H1 (cell line): ENCODE measurements at regions not wholly inside any gene's neighbourhood (a gene's known extent, or its start where the extent isn't known, plus 50 kb on each side); places are given as distances from the start of the nearest gene placed in this dataset.

Source experiments
- CTCF ChIA-PET: fragments of 300-600 bp; sonication (Branson Sonifier 250); formaldehyde crosslinking; loops from one replicate; lab custom pipeline; 2021; ENCODE audit not compliant: partially characterized antibody; lab: Charles Lee
- POLR2A ChIA-PET: fragments of 300-600 bp; sonication (Branson Sonifier 250); formaldehyde crosslinking; loops from one replicate; lab custom pipeline; 2021; ENCODE audit warnings: inconsistent platforms; ENCODE audit not compliant: partially characterized antibody; lab: Charles Lee
- DNase-seq, 2 experiments: peaks; one replicate each; pipeline versions ENCODE4 v3.0.0 to v3.0.0-alpha.2; 2010 to 2022; ENCODE audit warnings: low spot score in 2 of 2, low read depth in 1 of 2, mixed read lengths in 1 of 2
- FAIRE-seq: peaks from 2 replicates; lab custom pipeline; 2011; peaks lifted over from hg19 to GRCh38; lab: Jason Lieb, UNC
- H2AFZ ChIP-seq: 2 replicates; pipeline ENCODE4 v1.8.1; 2012; ENCODE audit warnings: low read length, inconsistent platforms
- H2AK5ac ChIP-seq: 2 replicates; pipeline ENCODE4 v1.6.1; 2013; ENCODE audit warnings: low read depth, low read length
- H2BK120ac ChIP-seq: replicated peaks from 2 replicates; pipeline ENCODE3; 2013; ENCODE audit warnings: low read depth, low read length, inconsistent platforms
- H2BK12ac ChIP-seq: 2 replicates; pipeline ENCODE4 v1.6.1; 2013; ENCODE audit warnings: low read depth, low read length
- H2BK15ac ChIP-seq: 2 replicates; pipeline ENCODE4 v1.6.1; 2013; ENCODE audit warnings: low read length
- H2BK20ac ChIP-seq: 2 replicates; pipeline ENCODE4 v1.6.1; 2013; ENCODE audit warnings: low read length
- H2BK5ac ChIP-seq: 2 replicates; pipeline ENCODE4 v1.6.1; 2013; ENCODE audit warnings: low read depth, low read length
- H3K14ac ChIP-seq: 2 replicates; pipeline ENCODE4 v1.6.1; 2013; ENCODE audit warnings: inconsistent platforms; ENCODE audit not compliant: insufficient read length
- H3K18ac ChIP-seq: 2 replicates; pipeline ENCODE4 v1.6.1; 2013; ENCODE audit warnings: low read length; ENCODE audit errors: extremely low read depth
- H3K23ac ChIP-seq: 2 replicates; pipeline ENCODE4 v1.6.1; 2013; ENCODE audit warnings: inconsistent platforms; ENCODE audit not compliant: insufficient read length
- H3K23me2 ChIP-seq: 2 replicates; pipeline ENCODE4 v1.6.1; 2013; ENCODE audit warnings: low read depth, low read length
- H3K27ac ChIP-seq: 2 replicates; pipeline ENCODE4 v1.6.1; 2011; ENCODE audit warnings: low read depth, low read length, inconsistent platforms
- H3K27me3 ChIP-seq, 4 experiments: replicated peaks in 1 of 4; 1 replicate in 1 of 4; 2 replicates in 3 of 4; pipeline versions ENCODE4 v1.6.1 to v1.8.1; 2011 to 2013; ENCODE audit warnings: low read length in 3 of 4, mild to moderate bottlenecking in 3 of 4, inconsistent platforms in 2 of 4, mixed read lengths in 2 of 4, moderate library complexity in 1 of 4; ENCODE audit not compliant: control insufficient read depth in 3 of 4, insufficient read depth in 3 of 4; ENCODE audit errors: extremely low read depth in 1 of 4
- H3K36me3 ChIP-seq, 4 experiments: 2 replicates each; pipeline versions ENCODE4 v1.6.1 to v1.8.1; 2011 to 2013; ENCODE audit warnings: mild to moderate bottlenecking in 4 of 4, low read length in 3 of 4, moderate library complexity in 2 of 4, control low read depth in 1 of 4, inconsistent platforms in 1 of 4; ENCODE audit not compliant: insufficient read depth in 4 of 4, control insufficient read depth in 2 of 4
- H3K4ac ChIP-seq: replicated peaks from 2 replicates; pipeline ENCODE3; 2013; ENCODE audit warnings: low read length, low read depth, mixed read lengths, inconsistent platforms; ENCODE audit not compliant: insufficient read length
- H3K4me1 ChIP-seq, 4 experiments: replicated peaks in 1 of 4; 1 replicate in 1 of 4; 2 replicates in 3 of 4; pipeline versions ENCODE4 v1.6.1 to v1.8.1; 2011 to 2013; ENCODE audit warnings: low read length in 3 of 4, inconsistent platforms in 2 of 4, mixed read lengths in 1 of 4; ENCODE audit not compliant: insufficient read depth in 4 of 4, control insufficient read depth in 3 of 4
- H3K4me2 ChIP-seq, 2 experiments: 2 replicates each; pipeline versions ENCODE4 v1.6.1 to v1.8.1; 2011 to 2013; ENCODE audit warnings: low read depth in 2 of 2, low read length in 2 of 2, control low read depth in 1 of 2, inconsistent platforms in 1 of 2, mild to moderate bottlenecking in 1 of 2; ENCODE audit not compliant: insufficient read depth in 1 of 2
- H3K4me3 ChIP-seq, 4 experiments: fragments of 200-600, 300-600 bp in 1 of 4; sonication (generic), shearing (Covaris generic), sonication (Bioruptor Twin) in 1 of 4; 2 replicates each; pipeline versions ENCODE4 v1.5.1 to v1.8.1; 2011 to 2016; ENCODE audit warnings: low read length in 4 of 4, low read depth in 3 of 4, control low read depth in 2 of 4, inconsistent platforms in 2 of 4, mild to moderate bottlenecking in 2 of 4, mixed read lengths in 1 of 4, moderate library complexity in 1 of 4; ENCODE audit not compliant: insufficient read depth in 2 of 4; ENCODE audit errors: extremely low read depth in 1 of 4
- H3K56ac ChIP-seq: replicated peaks from 2 replicates; pipeline ENCODE3; 2013; ENCODE audit warnings: low read depth, mild to moderate bottlenecking, mixed read lengths, low read length, inconsistent platforms; ENCODE audit not compliant: insufficient read length
- H3K79me1 ChIP-seq: 2 replicates; pipeline ENCODE4 v1.6.1; 2013; ENCODE audit warnings: low read depth, low read length, control low read depth
- H3K79me2 ChIP-seq, 2 experiments: 2 replicates each; pipeline versions ENCODE4 v1.6.1 to v1.8.1; 2012 to 2013; ENCODE audit warnings: low read length in 2 of 2, mild to moderate bottlenecking in 2 of 2, inconsistent platforms in 1 of 2; ENCODE audit not compliant: insufficient read depth in 2 of 2, control insufficient read depth in 1 of 2
- H3K9ac ChIP-seq, 4 experiments: replicated peaks in 1 of 4; 1 replicate in 1 of 4; 2 replicates in 3 of 4; pipeline versions ENCODE4 v1.6.1 to v1.8.1; 2011 to 2013; ENCODE audit warnings: low read depth in 3 of 4, low read length in 3 of 4, control low read depth in 2 of 4, mild to moderate bottlenecking in 2 of 4, moderate library complexity in 2 of 4, inconsistent platforms in 1 of 4; ENCODE audit errors: extremely low read depth in 1 of 4
- H3K9me3 ChIP-seq, 2 experiments: 2 replicates each; pipeline versions ENCODE4 v1.6.1 to v1.8.1; 2012 to 2013; ENCODE audit warnings: mild to moderate bottlenecking in 2 of 2, moderate library complexity in 2 of 2, control low read depth in 1 of 2, inconsistent platforms in 1 of 2, low read depth in 1 of 2, low read length in 1 of 2, mixed read lengths in 1 of 2; ENCODE audit not compliant: insufficient read depth in 2 of 2
- H4K20me1 ChIP-seq, 2 experiments: replicated peaks in 1 of 2; 2 replicates each; pipeline versions ENCODE3 to v1.8.1; 2011 to 2013; ENCODE audit warnings: inconsistent platforms in 2 of 2, low read length in 2 of 2, mild to moderate bottlenecking in 1 of 2; ENCODE audit not compliant: insufficient read depth in 2 of 2, control insufficient read depth in 1 of 2
- H4K5ac ChIP-seq: 2 replicates; pipeline ENCODE4 v1.6.1; 2013; ENCODE audit warnings: low read length, low read depth, mixed read lengths, inconsistent platforms; ENCODE audit not compliant: insufficient read length
- H4K8ac ChIP-seq: 2 replicates; pipeline ENCODE4 v1.8.0; 2013; ENCODE audit warnings: mild to moderate bottlenecking, moderate library complexity, low read length, inconsistent platforms; ENCODE audit not compliant: insufficient read depth; ENCODE audit errors: extremely low read depth
- H4K91ac ChIP-seq: replicated peaks from 2 replicates; pipeline ENCODE3; 2013; ENCODE audit warnings: low read length, mixed read lengths, inconsistent platforms; ENCODE audit not compliant: insufficient read length
- BACH1 ChIP-seq: IDR thresholded peaks from 2 replicates; pipeline ENCODE4 v1.6.1; 2012; ENCODE audit warnings: low read length, improper control_type of control experiment
- CHD2 ChIP-seq: IDR thresholded peaks from 2 replicates; pipeline ENCODE4 v1.6.1; 2012; ENCODE audit warnings: low read length, improper control_type of control experiment
- CREB1 ChIP-seq: IDR thresholded peaks from 2 replicates; pipeline ENCODE4 v1.6.1; 2012; ENCODE audit warnings: inconsistent platforms
- EP300 ChIP-seq, 2 experiments: IDR thresholded peaks; 1 replicate in 1 of 2; 2 replicates in 1 of 2; pipeline ENCODE4 v1.6.1; 2011 to 2012; ENCODE audit warnings: low read depth in 2 of 2, low read length in 2 of 2, mild to moderate bottlenecking in 2 of 2, borderline replicate concordance in 1 of 2, inconsistent platforms in 1 of 2, moderate library complexity in 1 of 2
- EZH2 ChIP-seq: fragments of 200-600 bp; sonication (generic); IDR thresholded peaks from 2 replicates; pipeline ENCODE4 v1.7.1; 2012; ENCODE audit warnings: low read depth, mild to moderate bottlenecking, moderate library complexity, low read length, inconsistent platforms; ENCODE audit not compliant: severe bottlenecking
- HDAC2 ChIP-seq, 2 experiments: fragments of 300-600 bp in 1 of 2; sonication (generic) in 1 of 2; IDR thresholded peaks; 2 replicates each; pipeline ENCODE4 v1.6.1; 2011 to 2012; ENCODE audit warnings: low read depth in 2 of 2, low read length in 2 of 2, mild to moderate bottlenecking in 2 of 2, moderate library complexity in 2 of 2, borderline replicate concordance in 1 of 2, inconsistent platforms in 1 of 2
- HDAC6 ChIP-seq: IDR thresholded peaks from one replicate; pipeline ENCODE4 v1.7.1; 2012; ENCODE audit warnings: low read depth, mild to moderate bottlenecking, inconsistent platforms, low read length, moderate library complexity
- KDM4A ChIP-seq: IDR thresholded peaks from one replicate; pipeline ENCODE4 v1.7.1; 2012; ENCODE audit warnings: low read depth, mild to moderate bottlenecking, moderate library complexity, low read length, inconsistent platforms; ENCODE audit not compliant: severe bottlenecking
- POLR2A ChIP-seq, 2 experiments: IDR thresholded peaks; 1 replicate in 1 of 2; 2 replicates in 1 of 2; pipeline ENCODE4 v1.6.1; 2011; ENCODE audit warnings: low read depth in 2 of 2, low read length in 2 of 2, mild to moderate bottlenecking in 2 of 2; ENCODE audit errors: control extremely low read depth in 1 of 2
- SAP30 ChIP-seq: fragments of 300-600 bp; sonication (generic); IDR thresholded peaks from 2 replicates; pipeline ENCODE4 v1.7.1; 2012; ENCODE audit warnings: low read length, moderate library complexity, mild to moderate bottlenecking, inconsistent platforms; ENCODE audit not compliant: insufficient read depth, insufficient replicate concordance

DNA sequence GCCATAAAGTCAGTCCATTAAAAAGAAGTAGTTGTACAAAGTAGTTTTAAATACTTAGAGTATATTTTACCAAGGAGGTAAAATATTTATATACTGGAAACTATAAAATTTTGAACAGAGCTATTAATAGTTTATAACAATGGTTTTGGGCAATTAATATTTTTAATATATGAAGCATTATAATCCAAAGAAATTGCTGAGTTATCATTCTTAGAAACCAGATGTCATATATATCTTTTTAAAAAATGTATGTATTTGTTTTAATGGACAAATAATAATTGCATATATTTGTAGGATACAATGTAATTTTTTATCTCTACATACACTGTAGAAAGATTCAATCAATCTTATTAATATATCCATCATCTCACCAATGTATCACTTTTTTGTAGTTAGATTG, 207.8 kb downstream of the CXXC4 start:
- ChIA-PET POLR2A (no interaction called here), CTCF (no interaction called here)
- Histone ChIP-seq H3K27ac (no peak overlapping the region), H4K91ac (no peak overlapping the region), H3K36me3 (no peaks in the 10 kb centered on the region), H3K14ac (no peak overlapping the region), H3K27me3 (no peaks in the 10 kb centered on the region), H2BK120ac (no peak overlapping the region), H3K9ac (no peak overlapping the region), H4K8ac (no peak overlapping the region), H3K4me2 (no peak overlapping the region), H3K18ac (no peak overlapping the region), H2BK15ac (no peak overlapping the region), H3K56ac (no peak overlapping the region), H2BK5ac (no peak overlapping the region), H4K5ac (no peak overlapping the region), H3K79me1 (no peaks in the 10 kb centered on the region), H2AK5ac (no peak overlapping the region), H3K23ac (no peak overlapping the region), H3K4me1 (no peaks in the 10 kb centered on the region), H3K4ac (no peak overlapping the region), H2BK12ac (no peak overlapping the region), H2AFZ (no peak overlapping the region), H3K4me3 (no peak overlapping the region), H4K20me1 (no peaks in the 10 kb centered on the region), H3K79me2 (no peaks in the 10 kb centered on the region), H3K9me3 (no peaks in the 10 kb centered on the region), H3K23me2 (no peaks in the 10 kb centered on the region), H2BK20ac (no peak overlapping the region)
- no peak for FAIRE-seq
- DNase-seq: no peak
- TF ChIP-seq EZH2 (no peak), EP300 (IDR thresholded peaks at IDR 0.05; ENCODE audit: borderline replicate concordance in 1 of 2, low read depth in 2 of 2, low read length in 2 of 2) (no peak), SAP30 (no peak), BACH1 (no peak), CHD2 (no peak), HDAC2 (IDR thresholded peaks at IDR 0.05; ENCODE audit: borderline replicate concordance in 1 of 2, low read depth in 2 of 2, low read length in 2 of 2) (no peak), KDM4A (no peak), CREB1 (no peak), HDAC6 (no peak), POLR2A (IDR thresholded peaks at IDR 0.05; ENCODE audit: control extremely low read depth in 1 of 2, low read depth in 2 of 2, low read length in 2 of 2) (no peak)
